Memory B cell (primary cell): ENCODE measurements at regions not wholly inside any gene's neighbourhood (a gene's known extent, or its start where the extent isn't known, plus 50 kb on each side); places are given as distances from the start of the nearest gene placed in this dataset.

Source experiments
- ATAC-seq: fragments of 150-1000 bp; cut with Tn5 transposase; 2 replicates; pipeline ENCODE4 v1.10.0; 2021; ENCODE audit warnings: low read depth, mild to moderate bottlenecking, moderate library complexity
- DNase-seq, 2 donors: peaks; one replicate each; pipeline ENCODE4 v3.0.0; 2022; ENCODE audit warnings: low spot score in 2 of 2
- H3K27ac Mint-ChIP-seq: one replicate; pipeline ENCODE4 v1.8.0; 2022; ENCODE audit warnings: mild to moderate bottlenecking, moderate library complexity, mixed read lengths
- H3K27me3 Mint-ChIP-seq: one replicate; pipeline ENCODE4 v1.8.0; 2022; ENCODE audit warnings: mixed read lengths
- H3K36me3 Mint-ChIP-seq: one replicate; pipeline ENCODE4 v1.8.0; 2022; ENCODE audit warnings: mild to moderate bottlenecking, mixed read lengths
- H3K4me1 Mint-ChIP-seq: one replicate; pipeline ENCODE4 v1.8.0; 2022; ENCODE audit warnings: mixed read lengths
- H3K4me3 Mint-ChIP-seq: one replicate; pipeline ENCODE4 v1.8.0; 2022; ENCODE audit warnings: mild to moderate bottlenecking, moderate library complexity, mixed read lengths
- H3K9me3 Mint-ChIP-seq: one replicate; pipeline ENCODE4 v1.8.0; 2022; ENCODE audit warnings: mixed read lengths

GRCh38 chr2:103823847-103824246 lies 1030.1 kb upstream of the POU3F3 start:
- H3K27ac Mint-ChIP-seq: no peak overlapping the region
- no peaks in the 10 kb centered on the region for H3K36me3 Mint-ChIP-seq

GRCh38 chr2:103847276-103847675 lies 1006.6 kb upstream of the POU3F3 start:
- H3K9me3 Mint-ChIP-seq: peaks cover 6% of the 10 kb centered on the region
- DNase-seq: no peak
- H3K27me3 Mint-ChIP-seq: no peaks in the 10 kb centered on the region
- no peak overlapping the region for H3K27ac Mint-ChIP-seq
- H3K4me1 Mint-ChIP-seq: no peaks in the 10 kb centered on the region
- ATAC-seq: no peak
- no peaks in the 10 kb centered on the region for H3K36me3 Mint-ChIP-seq
- no peak overlapping the region for H3K4me3 Mint-ChIP-seq

More at GRCh38 chr2:103823847-103824246, 1030.1 kb upstream of the POU3F3 start:
- DNase-seq: no peak
- Mint-ChIP-seq H3K27me3 (no peaks in the 10 kb centered on the region), H3K9me3 (peaks cover 5% of the 10 kb centered on the region), H3K4me3 (no peak overlapping the region), H3K4me1 (no peaks in the 10 kb centered on the region)
- no peak for ATAC-seq

GRCh38 chr2:103859238-103859637 lies 994.7 kb upstream of the POU3F3 start:
- Mint-ChIP-seq H3K27ac (no peak overlapping the region), H3K4me1 (no peaks in the 10 kb centered on the region), H3K27me3 (no peaks in the 10 kb centered on the region), H3K36me3 (no peaks in the 10 kb centered on the region), H3K4me3 (no peak overlapping the region), H3K9me3 (peaks cover 7% of the 10 kb centered on the region)
- no peak for DNase-seq
- no peak for ATAC-seq

- H3K4me1 Mint-ChIP-seq: no peaks in the 10 kb centered on the region
- no peak overlapping the region for H3K27ac Mint-ChIP-seq
These were observed 993.9 kb upstream of the POU3F3 start for GRCh38 chr2:103860016-103860415.

GRCh38 chr2:103868396-103868795 lies 985.5 kb upstream of the POU3F3 start:
- Mint-ChIP-seq H3K9me3 (peaks cover 1% of the 10 kb centered on the region), H3K4me1 (no peaks in the 10 kb centered on the region), H3K4me3 (no peak overlapping the region), H3K36me3 (no peaks in the 10 kb centered on the region), H3K27me3 (no peaks in the 10 kb centered on the region), H3K27ac (no peak overlapping the region)
- no peak for ATAC-seq
- DNase-seq: no peak

More at GRCh38 chr2:103860016-103860415, 993.9 kb upstream of the POU3F3 start:
- no peak for DNase-seq
- H3K27me3 Mint-ChIP-seq: no peaks in the 10 kb centered on the region
- H3K9me3 Mint-ChIP-seq: peaks cover 7% of the 10 kb centered on the region
- no peak for ATAC-seq
- no peaks in the 10 kb centered on the region for H3K36me3 Mint-ChIP-seq
- no peak overlapping the region for H3K4me3 Mint-ChIP-seq

GRCh38 chr2:103873716-103874351 lies 980.1 kb upstream of the POU3F3 start:
- Mint-ChIP-seq H3K36me3 (no peaks in the 10 kb centered on the region), H3K9me3 (no peaks in the 10 kb centered on the region), H3K27ac (no peak overlapping the region), H3K4me1 (no peaks in the 10 kb centered on the region), H3K4me3 (no peak overlapping the region), H3K27me3 (no peaks in the 10 kb centered on the region)
- DNase-seq (no peak), ATAC-seq (no peak)

- Mint-ChIP-seq H3K4me3 (no peak overlapping the region), H3K27me3 (no peaks in the 10 kb centered on the region), H3K36me3 (no peaks in the 10 kb centered on the region), H3K27ac (no peak overlapping the region), H3K9me3 (no peaks in the 10 kb centered on the region), H3K4me1 (no peaks in the 10 kb centered on the region)
- DNase-seq (no peak), ATAC-seq (no peak)
These were observed 978.8 kb upstream of the POU3F3 start for GRCh38 chr2:103875131-103875530.

- H3K9me3 Mint-ChIP-seq: no peaks in the 10 kb centered on the region
- H3K4me3 Mint-ChIP-seq: no peak overlapping the region
- no peaks in the 10 kb centered on the region for H3K36me3 Mint-ChIP-seq
- ATAC-seq (no peak), DNase-seq (no peak)
- no peaks in the 10 kb centered on the region for H3K4me1 Mint-ChIP-seq
- no peak overlapping the region for H3K27ac Mint-ChIP-seq
- no peaks in the 10 kb centered on the region for H3K27me3 Mint-ChIP-seq
These were observed 978.4 kb upstream of the POU3F3 start for GRCh38 chr2:103875531-103875930.

GRCh38 chr2:103876611-103877010 lies 977.3 kb upstream of the POU3F3 start:
- no peaks in the 10 kb centered on the region for H3K27me3 Mint-ChIP-seq
- H3K4me1 Mint-ChIP-seq: no peaks in the 10 kb centered on the region
- DNase-seq: no peak
- ATAC-seq: no peak
- H3K27ac Mint-ChIP-seq: no peak overlapping the region
- no peaks in the 10 kb centered on the region for H3K9me3 Mint-ChIP-seq
- no peaks in the 10 kb centered on the region for H3K36me3 Mint-ChIP-seq
- H3K4me3 Mint-ChIP-seq: no peak overlapping the region

GRCh38 chr2:103879101-103879500 lies 974.8 kb upstream of the POU3F3 start:
- DNase-seq: no peak
- H3K36me3 Mint-ChIP-seq: no peaks in the 10 kb centered on the region
- no peaks in the 10 kb centered on the region for H3K4me1 Mint-ChIP-seq
- H3K9me3 Mint-ChIP-seq: no peaks in the 10 kb centered on the region
- H3K27me3 Mint-ChIP-seq: no peaks in the 10 kb centered on the region
- no peak overlapping the region for H3K4me3 Mint-ChIP-seq
- no peak overlapping the region for H3K27ac Mint-ChIP-seq
- no peak for ATAC-seq

- ATAC-seq: no peak
- H3K4me3 Mint-ChIP-seq: no peak overlapping the region
- H3K27ac Mint-ChIP-seq: no peak overlapping the region
- no peaks in the 10 kb centered on the region for H3K9me3 Mint-ChIP-seq
- DNase-seq: no peak
- no peaks in the 10 kb centered on the region for H3K4me1 Mint-ChIP-seq
- no peaks in the 10 kb centered on the region for H3K36me3 Mint-ChIP-seq
- H3K27me3 Mint-ChIP-seq: no peaks in the 10 kb centered on the region
These were observed 973.7 kb upstream of the POU3F3 start for GRCh38 chr2:103880081-103880834.

GRCh38 chr2:103887625-103888024 lies 966.3 kb upstream of the POU3F3 start:
- no peak overlapping the region for H3K27ac Mint-ChIP-seq
- ATAC-seq (no peak), DNase-seq (no peak)
- H3K4me1 Mint-ChIP-seq: no peaks in the 10 kb centered on the region
- peaks cover 4% of the 10 kb centered on the region for H3K9me3 Mint-ChIP-seq
- H3K36me3 Mint-ChIP-seq: no peaks in the 10 kb centered on the region
- no peak overlapping the region for H3K4me3 Mint-ChIP-seq
- H3K27me3 Mint-ChIP-seq: no peaks in the 10 kb centered on the region

GRCh38 chr2:103896182-103896581 lies 957.7 kb upstream of the POU3F3 start:
- Mint-ChIP-seq H3K4me3 (no peak overlapping the region), H3K27me3 (no peaks in the 10 kb centered on the region), H3K27ac (no peak overlapping the region), H3K4me1 (no peaks in the 10 kb centered on the region), H3K9me3 (no peaks in the 10 kb centered on the region), H3K36me3 (no peaks in the 10 kb centered on the region)
- ATAC-seq (no peak), DNase-seq (no peak)

GRCh38 chr2:103898561-103898960 lies 955.4 kb upstream of the POU3F3 start:
- Mint-ChIP-seq H3K4me3 (no peak overlapping the region), H3K9me3 (no peaks in the 10 kb centered on the region), H3K4me1 (no peaks in the 10 kb centered on the region), H3K27ac (no peak overlapping the region), H3K27me3 (no peaks in the 10 kb centered on the region), H3K36me3 (no peaks in the 10 kb centered on the region)
- no peak for ATAC-seq
- DNase-seq: no peak

- ATAC-seq (no peak), DNase-seq (no peak)
- Mint-ChIP-seq H3K36me3 (no peaks in the 10 kb centered on the region), H3K4me1 (no peaks in the 10 kb centered on the region), H3K9me3 (peaks cover 3% of the 10 kb centered on the region), H3K4me3 (no peak overlapping the region), H3K27me3 (no peaks in the 10 kb centered on the region), H3K27ac (no peak overlapping the region)
These were observed 951.6 kb upstream of the POU3F3 start for GRCh38 chr2:103902347-103902746.
